ENCODE measurements at regions not wholly inside any gene's neighbourhood (a gene's known extent, or its start where the extent isn't known, plus 50 kb on each side); places are given as distances from the start of the nearest gene placed in this dataset.

DNA sequence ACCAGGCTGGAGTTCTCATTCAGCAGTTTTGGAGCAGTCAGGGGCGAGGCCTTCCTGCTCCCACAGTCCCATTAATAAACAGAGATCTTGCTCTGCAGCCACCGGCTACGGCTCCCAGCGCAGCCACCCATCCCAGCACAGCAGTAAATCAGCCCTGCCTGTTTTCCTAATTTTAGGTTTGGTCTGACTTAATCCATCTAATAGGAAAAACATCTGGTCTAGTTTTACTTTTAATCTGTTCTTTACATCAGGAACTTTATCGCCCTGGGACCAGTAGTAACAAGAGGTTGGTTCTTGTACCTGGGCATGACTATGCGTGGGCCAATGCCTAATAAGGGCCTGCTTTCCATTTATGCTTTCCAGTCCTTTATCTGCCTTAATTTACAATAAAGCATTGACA, 264.0 kb upstream of the DPH6 start (continued):
- TF ChIP-seq, protein P1, sequence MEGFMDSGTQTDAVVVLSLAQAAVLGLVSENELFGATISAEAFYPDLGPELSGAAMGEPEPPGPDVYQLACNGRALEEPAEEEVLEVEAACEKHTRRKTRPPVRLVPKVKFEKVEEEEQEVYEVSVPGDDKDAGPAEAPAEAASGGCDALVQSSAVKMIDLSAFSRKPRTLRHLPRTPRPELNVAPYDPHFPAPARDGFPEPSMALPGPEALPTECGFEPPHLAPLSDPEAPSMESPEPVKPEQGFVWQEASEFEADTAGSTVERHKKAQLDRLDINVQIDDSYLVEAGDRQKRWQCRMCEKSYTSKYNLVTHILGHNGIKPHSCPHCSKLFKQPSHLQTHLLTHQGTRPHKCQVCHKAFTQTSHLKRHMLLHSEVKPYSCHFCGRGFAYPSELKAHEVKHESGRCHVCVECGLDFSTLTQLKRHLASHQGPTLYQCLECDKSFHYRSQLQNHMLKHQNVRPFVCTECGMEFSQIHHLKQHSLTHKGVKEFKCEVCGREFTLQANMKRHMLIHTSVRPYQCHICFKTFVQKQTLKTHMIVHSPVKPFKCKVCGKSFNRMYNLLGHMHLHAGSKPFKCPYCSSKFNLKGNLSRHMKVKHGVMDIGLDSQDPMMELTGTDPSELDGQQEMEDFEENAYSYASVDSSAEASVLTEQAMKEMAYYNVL (CRISPR knock-in tag; IDR thresholded peaks at IDR 0.05; ENCODE audit: borderline replicate concordance), result no peak
- TF ChIP-seq DR1 (CRISPR knock-in tag; IDR thresholded peaks at IDR 0.05), result no peak
- no peak for TF ChIP-seq ZNF253 (CRISPR knock-in tag; IDR thresholded peaks at IDR 0.05; ENCODE audit: borderline replicate concordance)
- no peak for TF ChIP-seq FOSL1 (CRISPR knock-in tag; IDR thresholded peaks at IDR 0.05; ENCODE audit: borderline replicate concordance)

DNA sequence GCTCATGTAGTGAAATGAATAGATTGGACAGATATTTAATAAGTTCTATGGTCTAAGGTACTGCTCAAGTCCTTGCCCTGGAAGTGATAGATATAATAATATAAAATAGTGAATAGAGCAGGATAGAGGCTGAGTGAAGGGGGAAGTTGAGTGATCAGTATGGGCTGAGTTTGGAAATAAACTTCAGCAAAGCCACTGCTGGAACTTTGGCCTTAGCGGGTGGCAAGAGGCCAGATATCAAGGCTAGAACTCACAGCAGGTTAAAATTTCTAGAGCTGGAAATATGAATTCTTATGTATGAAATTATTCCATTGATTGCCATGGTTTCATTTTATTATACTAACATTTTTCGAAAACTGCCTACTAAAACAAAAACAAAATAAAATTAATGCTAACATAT, 267.6 kb upstream of the DPH6 start:
- Histone ChIP-seq H3K9me3 (ENCODE audit: low read length) (no peaks in the 10 kb centered on the region), H3K36me3 (replicated peaks in 1 of 2; ENCODE audit: control insufficient read depth in 1 of 2, insufficient read depth in 2 of 2, low read length in 2 of 2) (no peaks in the 10 kb centered on the region), H4K20me1 (ENCODE audit: insufficient read depth, low read length) (no peaks in the 10 kb centered on the region), H3K4me1 (ENCODE audit: insufficient read depth, low read length) (no peaks in the 10 kb centered on the region), H3K27me3 (ENCODE audit: control insufficient read depth in 1 of 2, insufficient read depth in 2 of 2, low read length in 2 of 2) (no peaks in the 10 kb centered on the region), H3K4me3 (replicated peaks in 1 of 3; ENCODE audit: insufficient read depth in 1 of 3, low read depth in 2 of 3, low read length in 3 of 3) (no peak overlapping the region), H3K9ac (ENCODE audit: insufficient read depth, low read depth, low read length) (no peak overlapping the region), H3K4me2 (ENCODE audit: low read depth, low read length) (no peak overlapping the region), H3K79me2 (ENCODE audit: insufficient read depth, low read length) (no peaks in the 10 kb centered on the region), H3K27ac (ENCODE audit: extremely low read length, insufficient read depth, low read length) (no peak overlapping the region), H2AFZ (ENCODE audit: low read length) (no peak overlapping the region)
- in situ Hi-C loops (cut with HindIII; ENCODE audit: extremely low pct_ligation_motif_present, low pct_unique_long_range_greater_than_20kb) (no loop called here), intact Hi-C loops (cut with micrococcal nuclease; ENCODE audit: unreplicated experiment) (no loop called here)
- FAIRE-seq (no peak), DNase-seq (ENCODE audit: low spot score) (no peak), ATAC-seq (no peak)
- BruUV-seq (replicated peaks), result no TSS peak
- CTCF ChIA-PET (ENCODE audit: low intra/inter-chr PET ratio, low total read pairs), result no interaction called here
- 0% methylated on average over 2 of the region's 2 CpGs for WGBS (ENCODE audit: low lambda C conversion rate)
- POLR2A ChIA-PET, result no interaction called here
- no peak for TF ChIP-seq ZNF10 (CRISPR knock-in tag; IDR thresholded peaks at IDR 0.05; ENCODE audit: borderline replicate concordance, low read depth)
- no peak for TF ChIP-seq GATAD1 (CRISPR knock-in tag; IDR thresholded peaks at IDR 0.05)
- TF ChIP-seq NRL (CRISPR knock-in tag; IDR thresholded peaks at IDR 0.05; ENCODE audit: borderline replicate concordance), result no peak
- TF ChIP-seq ZMAT3 (CRISPR knock-in tag; conservative IDR thresholded peaks at IDR 0.05), result no peak
- TF ChIP-seq ZNF562 (CRISPR knock-in tag; IDR thresholded peaks at IDR 0.05; ENCODE audit: borderline replicate concordance), result no peak
- TF ChIP-seq ZNF260 (CRISPR knock-in tag; IDR thresholded peaks at IDR 0.05; ENCODE audit: borderline replicate concordance, low read depth), result no peak
- no peak for TF ChIP-seq KLF13 (CRISPR knock-in tag; IDR thresholded peaks at IDR 0.05)
- no peak for TF ChIP-seq ZNF510 (CRISPR knock-in tag; IDR thresholded peaks at IDR 0.05; ENCODE audit: low read depth)
- TF ChIP-seq, protein P2, sequence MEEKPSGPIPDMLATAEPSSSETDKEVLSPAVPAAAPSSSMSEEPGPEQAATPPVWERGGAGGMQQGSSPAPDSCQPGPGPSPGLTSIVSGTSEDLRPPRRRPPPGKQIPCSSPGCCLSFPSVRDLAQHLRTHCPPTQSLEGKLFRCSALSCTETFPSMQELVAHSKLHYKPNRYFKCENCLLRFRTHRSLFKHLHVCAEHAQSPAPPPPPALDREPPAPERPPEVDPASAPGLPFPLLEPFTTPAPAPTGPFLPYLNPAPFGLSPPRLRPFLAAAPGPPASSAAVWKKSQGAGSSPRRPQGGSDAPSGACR (CRISPR knock-in tag; IDR thresholded peaks at IDR 0.05), result no peak
- no peak for TF ChIP-seq ZNF570 (CRISPR knock-in tag; IDR thresholded peaks at IDR 0.05; ENCODE audit: borderline replicate concordance)
- TF ChIP-seq, protein P3, sequence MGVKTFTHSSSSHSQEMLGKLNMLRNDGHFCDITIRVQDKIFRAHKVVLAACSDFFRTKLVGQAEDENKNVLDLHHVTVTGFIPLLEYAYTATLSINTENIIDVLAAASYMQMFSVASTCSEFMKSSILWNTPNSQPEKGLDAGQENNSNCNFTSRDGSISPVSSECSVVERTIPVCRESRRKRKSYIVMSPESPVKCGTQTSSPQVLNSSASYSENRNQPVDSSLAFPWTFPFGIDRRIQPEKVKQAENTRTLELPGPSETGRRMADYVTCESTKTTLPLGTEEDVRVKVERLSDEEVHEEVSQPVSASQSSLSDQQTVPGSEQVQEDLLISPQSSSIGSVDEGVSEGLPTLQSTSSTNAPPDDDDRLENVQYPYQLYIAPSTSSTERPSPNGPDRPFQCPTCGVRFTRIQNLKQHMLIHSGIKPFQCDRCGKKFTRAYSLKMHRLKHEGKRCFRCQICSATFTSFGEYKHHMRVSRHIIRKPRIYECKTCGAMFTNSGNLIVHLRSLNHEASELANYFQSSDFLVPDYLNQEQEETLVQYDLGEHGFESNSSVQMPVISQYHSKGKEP (CRISPR knock-in tag; IDR thresholded peaks at IDR 0.05), result no peak
- TF ChIP-seq ZNF629 (CRISPR knock-in tag; conservative IDR thresholded peaks at IDR 0.05), result no peak
- TF ChIP-seq, protein P4, sequence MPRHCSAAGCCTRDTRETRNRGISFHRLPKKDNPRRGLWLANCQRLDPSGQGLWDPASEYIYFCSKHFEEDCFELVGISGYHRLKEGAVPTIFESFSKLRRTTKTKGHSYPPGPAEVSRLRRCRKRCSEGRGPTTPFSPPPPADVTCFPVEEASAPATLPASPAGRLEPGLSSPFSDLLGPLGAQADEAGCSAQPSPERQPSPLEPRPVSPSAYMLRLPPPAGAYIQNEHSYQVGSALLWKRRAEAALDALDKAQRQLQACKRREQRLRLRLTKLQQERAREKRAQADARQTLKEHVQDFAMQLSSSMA (CRISPR knock-in tag; IDR thresholded peaks at IDR 0.05), result no peak
- TF ChIP-seq ARHGAP35 (CRISPR knock-in tag; IDR thresholded peaks at IDR 0.05; ENCODE audit: borderline replicate concordance), result no peak

All from HepG2 (cell line).